Posterior cingulate gyrus (tissue), 11 donors: ENCODE measurements at regions not wholly inside any gene's neighbourhood (a gene's known extent, or its start where the extent isn't known, plus 50 kb on each side); places are given as distances from the start of the nearest gene placed in this dataset.
"Not testable (repeated sequence)": the region's sequence is repeated elsewhere in the genome, so short reads cannot be mapped to it uniquely, and the experiment has no call there.

Experiments used
- DNase-seq, 10 donors: peaks; one replicate each; pipeline versions ENCODE4 v3.0.0 to v3.0.0-alpha.2; 2020 to 2021; ENCODE audit warnings: mixed read lengths in 3 of 10
- intact Hi-C: fragments of 100-400 bp; cut with DNase I; formaldehyde crosslinking; loops from one replicate; pipeline ENCODE4 v1.15.1; 2023

GRCh38 chr13:65633806-65634205, 1596.3 kb downstream of the PCDH9 start:
- no peak for DNase-seq
- intact Hi-C loops = loop anchor here (10.0 kb wide), 1 partner anchor 1159 kb away; no protein-coding TSS in a partner anchor

GRCh38 chr13:65631078-65631477, 1599.1 kb downstream of the PCDH9 start:
- DNase-seq = no peak
- intact Hi-C loops = loop anchor here (10.0 kb wide), 1 partner anchor 1156 kb away; no protein-coding TSS in a partner anchor

- intact Hi-C loops = loop anchor here (10.0 kb wide), 1 partner anchor 1155 kb away; no protein-coding TSS in a partner anchor
- no peak for DNase-seq
These were observed 1600.2 kb downstream of the PCDH9 start for GRCh38 chr13:65629926-65630325.

- intact Hi-C loops = no loop called here
- no peak for DNase-seq
These were observed 1607.0 kb downstream of the PCDH9 start for GRCh38 chr13:65623148-65623547.

GRCh38 chr13:65615506-65615905, 1614.6 kb downstream of the PCDH9 start:
- intact Hi-C loops = no loop called here

GRCh38 chr13:65613004-65613403, 1617.1 kb downstream of the PCDH9 start:
- no peak for DNase-seq
- intact Hi-C loops = no loop called here

More at GRCh38 chr13:65615506-65615905, 1614.6 kb downstream of the PCDH9 start:
- DNase-seq = no peak

- intact Hi-C loops = no loop called here
- DNase-seq = no peak
These were observed 1620.8 kb downstream of the PCDH9 start for GRCh38 chr13:65609350-65609749.

- no peak for DNase-seq
- intact Hi-C loops = no loop called here
These were observed 1623.5 kb downstream of the PCDH9 start for GRCh38 chr13:65606622-65607021.

- intact Hi-C loops = no loop called here
- no peak for DNase-seq
These were observed 1624.7 kb downstream of the PCDH9 start for GRCh38 chr13:65605396-65605795.

GRCh38 chr13:65603160-65603559, 1627.0 kb downstream of the PCDH9 start:
- DNase-seq = no peak
- intact Hi-C loops = no loop called here

- intact Hi-C loops = no loop called here
- DNase-seq = no peak
These were observed 1628.3 kb downstream of the PCDH9 start for GRCh38 chr13:65601855-65602254.

GRCh38 chr13:65600702-65601101, 1629.4 kb downstream of the PCDH9 start:
- intact Hi-C loops = no loop called here
- no peak for DNase-seq

GRCh38 chr13:65597839-65598818, 1632.0 kb downstream of the PCDH9 start:
- intact Hi-C loops = no loop called here
- DNase-seq = no peak

GRCh38 chr13:65595916-65596315, 1634.2 kb downstream of the PCDH9 start:
- intact Hi-C loops = no loop called here
- DNase-seq = no peak

- DNase-seq = no peak
- intact Hi-C loops = no loop called here
These were observed 1635.8 kb downstream of the PCDH9 start for GRCh38 chr13:65594298-65594781.

- no peak for DNase-seq
These were observed 1636.8 kb downstream of the PCDH9 start for GRCh38 chr13:65593298-65593874.

GRCh38 chr13:65592731-65593130, 1637.4 kb downstream of the PCDH9 start:
- intact Hi-C loops = no loop called here
- no peak for DNase-seq

More at GRCh38 chr13:65593298-65593874, 1636.8 kb downstream of the PCDH9 start:
- intact Hi-C loops = no loop called here

GRCh38 chr13:65585346-65585745, 1644.8 kb downstream of the PCDH9 start:
- intact Hi-C loops = no loop called here
- no peak for DNase-seq

- intact Hi-C loops = no loop called here
- no peak for DNase-seq
These were observed 1646.0 kb downstream of the PCDH9 start for GRCh38 chr13:65584126-65584525.

- intact Hi-C loops = no loop called here
- DNase-seq = no peak
These were observed 1648.0 kb downstream of the PCDH9 start for GRCh38 chr13:65582160-65582559.

- intact Hi-C loops, DNase-seq: not testable (repeated sequence)
These were observed 1665.6 kb downstream of the PCDH9 start for GRCh38 chr13:65564561-65564960.
